GM10248 (cell line): ENCODE measurements at regions not wholly inside any gene's neighbourhood (a gene's known extent, or its start where the extent isn't known, plus 50 kb on each side); places are given as distances from the start of the nearest gene placed in this dataset.

Experiments used
- CTCF ChIA-PET: fragments of 300-600 bp; sonication (Branson Sonifier 250); formaldehyde crosslinking; extraction: SDS; loops from one replicate; lab custom pipeline; 2021; ENCODE audit warnings: antibody characterized with exemption; lab: Yijun Ruan, JAX
- POLR2A ChIA-PET: fragments of 350-650 bp; sonication (Branson Sonifier 250); formaldehyde crosslinking; extraction: SDS; loops from one replicate; lab custom pipeline; 2020; ENCODE audit warnings: antibody characterized with exemption; lab: Yijun Ruan, JAX
- DNase-seq: peaks from one replicate; pipeline ENCODE4 v3.0.0; 2012; ENCODE audit errors: extremely low spot score
- CTCF ChIP-seq: IDR thresholded peaks from 2 replicates; pipeline ENCODE4 v1.5.1; 2012; ENCODE audit warnings: mild to moderate bottlenecking, low read depth; ENCODE audit errors: extremely low read depth, missing control alignments, control extremely low read depth

- DNase-seq: peak; percentile 23
- no peak for TF ChIP-seq CTCF
- POLR2A ChIA-PET: no interaction called here
- CTCF ChIA-PET: interaction anchor here (1.7 kb wide), 1 partner anchor 10 kb away, joined by 5 read pairs; no protein-coding TSS in a partner anchor
These were observed 400.2 kb upstream of the TBL1XR1 start for GRCh38 chr3:177597311-177598096.

GRCh38 chr3:177598097-177598833, 401.0 kb upstream of the TBL1XR1 start:
- ChIA-PET POLR2A (no interaction called here), CTCF (interaction anchor here (0.8 to 1.7 kb wide), 2 partner anchors 9 to 180 kb away, joined by 3 to 5 read pairs; no protein-coding TSS in a partner anchor)
- no peak for DNase-seq

GRCh38 chr3:177599326-177599725, 402.0 kb upstream of the TBL1XR1 start:
- ChIA-PET POLR2A (no interaction called here), CTCF (interaction anchor here (0.8 kb wide), 2 partner anchors 16 to 179 kb away, joined by 3 read pairs; no protein-coding TSS in a partner anchor)
- no peak for DNase-seq
- TF ChIP-seq CTCF: no peak

More at GRCh38 chr3:177598097-177598833, 401.0 kb upstream of the TBL1XR1 start:
- no peak for TF ChIP-seq CTCF

GRCh38 chr3:177599837-177600236, 402.6 kb upstream of the TBL1XR1 start:
- CTCF ChIA-PET: interaction anchor here (0.8 kb wide), 1 partner anchor 15 kb away, joined by 3 read pairs; no protein-coding TSS in a partner anchor
- DNase-seq: no peak
- no peak for TF ChIP-seq CTCF
- POLR2A ChIA-PET: no interaction called here

GRCh38 chr3:177600411-177600810, 403.1 kb upstream of the TBL1XR1 start:
- TF ChIP-seq CTCF: no peak
- DNase-seq: no peak
- ChIA-PET CTCF (no interaction called here), POLR2A (no interaction called here)

- no peak for DNase-seq
- TF ChIP-seq CTCF: no peak
- POLR2A ChIA-PET: no interaction called here
- CTCF ChIA-PET: interaction anchor here (1.1 to 1.2 kb wide), 2 partner anchors 10 to 16 kb away, joined by 3 to 4 read pairs; no protein-coding TSS in a partner anchor
These were observed 403.9 kb upstream of the TBL1XR1 start for GRCh38 chr3:177601152-177601551.
